WTC11 (cell line): ENCODE measurements at regions not wholly inside any gene's neighbourhood (a gene's known extent, or its start where the extent isn't known, plus 50 kb on each side); places are given as distances from the start of the nearest gene placed in this dataset.

Source experiments
- CBFB ChIP-seq: sonication (generic); formaldehyde crosslinking; IDR thresholded peaks from 2 replicates; pipeline ENCODE4 v1.8.1; 2022; ENCODE audit warnings: mild to moderate bottlenecking, low read depth, missing genetic modification reagents
- CREB1 ChIP-seq: sonication (generic); formaldehyde crosslinking; IDR thresholded peaks from 2 replicates; pipeline ENCODE4 v1.8.0; 2023; ENCODE audit warnings: mild to moderate bottlenecking, missing genetic modification reagents
- ETV6 ChIP-seq: sonication (generic); formaldehyde crosslinking; IDR thresholded peaks from 2 replicates; pipeline ENCODE4 v1.8.1; 2022; ENCODE audit warnings: mild to moderate bottlenecking, missing genetic modification reagents
- IRF2 ChIP-seq: sonication (generic); formaldehyde crosslinking; IDR thresholded peaks from 2 replicates; pipeline ENCODE4 v1.8.0; 2022; ENCODE audit warnings: low read depth, missing genetic modification reagents, borderline replicate concordance
- MYBL2 ChIP-seq: sonication (generic); formaldehyde crosslinking; IDR thresholded peaks from 2 replicates; pipeline ENCODE4 v1.8.1; 2023; ENCODE audit warnings: mild to moderate bottlenecking, moderate library complexity, missing genetic modification reagents
- NFE2L1 ChIP-seq: sonication (generic); formaldehyde crosslinking; IDR thresholded peaks from 2 replicates; pipeline ENCODE4 v1.8.1; 2023; ENCODE audit warnings: missing genetic modification reagents
- NR1H2 ChIP-seq: sonication (generic); formaldehyde crosslinking; IDR thresholded peaks from 2 replicates; pipeline ENCODE4 v1.9.0; 2021; ENCODE audit warnings: mild to moderate bottlenecking, moderate library complexity, missing genetic modification reagents
- SP1 ChIP-seq: sonication (generic); formaldehyde crosslinking; conservative IDR thresholded peaks from 2 replicates; pipeline ENCODE4 v1.8.1; 2022; ENCODE audit warnings: missing genetic modification reagents
- TF ChIP-seq, protein P1 (sequence below): fragments of 200-600 bp; IDR thresholded peaks from 2 replicates; pipeline ENCODE4 v1.8.0; 2022; ENCODE audit warnings: antibody characterized with exemption
- TF ChIP-seq, protein P2 (sequence below): sonication (generic); formaldehyde crosslinking; conservative IDR thresholded peaks from 2 replicates; pipeline ENCODE4 v1.8.1; 2023; ENCODE audit warnings: mild to moderate bottlenecking, low read depth, missing genetic modification reagents, moderate library complexity
- TF ChIP-seq, protein P3 (sequence below): sonication (generic); formaldehyde crosslinking; IDR thresholded peaks from 2 replicates; pipeline ENCODE4 v1.8.1; 2023; ENCODE audit warnings: mild to moderate bottlenecking, missing genetic modification reagents

DNA sequence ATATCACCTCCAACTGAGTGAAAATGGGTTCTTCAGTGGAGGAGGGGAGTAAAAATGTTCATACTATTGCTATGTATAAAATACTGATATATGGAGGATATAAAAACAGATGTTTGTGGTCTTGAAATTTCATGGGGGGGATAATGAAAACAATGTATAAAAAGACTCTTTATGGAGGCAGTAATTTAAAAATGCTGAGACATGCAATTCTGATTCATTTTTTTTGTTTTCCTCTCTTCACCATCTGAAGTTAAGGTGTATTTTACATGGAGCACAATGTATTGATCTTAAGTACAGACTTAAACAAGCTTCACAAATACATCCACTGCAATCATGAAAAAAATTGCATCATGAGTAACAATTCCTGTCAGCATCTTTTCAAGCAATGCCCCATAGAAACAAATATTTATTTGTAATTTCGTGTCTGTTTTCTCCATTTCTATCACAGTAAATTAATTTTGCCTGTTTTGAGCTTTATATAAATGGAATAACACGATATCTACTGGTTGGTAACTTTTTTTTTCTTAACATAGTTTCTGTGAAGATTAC lies 393.2 kb upstream of the ZNF804A start:
- TF ChIP-seq NFE2L1 (CRISPR knock-in tag) (no peak), SP1 (CRISPR knock-in tag) (no peak), MYBL2 (CRISPR knock-in tag) (no peak), CBFB (CRISPR knock-in tag) (no peak), CREB1 (no peak), NR1H2 (CRISPR knock-in tag) (no peak), IRF2 (CRISPR knock-in tag) (no peak), ETV6 (no peak)
- TF ChIP-seq, protein P1, sequence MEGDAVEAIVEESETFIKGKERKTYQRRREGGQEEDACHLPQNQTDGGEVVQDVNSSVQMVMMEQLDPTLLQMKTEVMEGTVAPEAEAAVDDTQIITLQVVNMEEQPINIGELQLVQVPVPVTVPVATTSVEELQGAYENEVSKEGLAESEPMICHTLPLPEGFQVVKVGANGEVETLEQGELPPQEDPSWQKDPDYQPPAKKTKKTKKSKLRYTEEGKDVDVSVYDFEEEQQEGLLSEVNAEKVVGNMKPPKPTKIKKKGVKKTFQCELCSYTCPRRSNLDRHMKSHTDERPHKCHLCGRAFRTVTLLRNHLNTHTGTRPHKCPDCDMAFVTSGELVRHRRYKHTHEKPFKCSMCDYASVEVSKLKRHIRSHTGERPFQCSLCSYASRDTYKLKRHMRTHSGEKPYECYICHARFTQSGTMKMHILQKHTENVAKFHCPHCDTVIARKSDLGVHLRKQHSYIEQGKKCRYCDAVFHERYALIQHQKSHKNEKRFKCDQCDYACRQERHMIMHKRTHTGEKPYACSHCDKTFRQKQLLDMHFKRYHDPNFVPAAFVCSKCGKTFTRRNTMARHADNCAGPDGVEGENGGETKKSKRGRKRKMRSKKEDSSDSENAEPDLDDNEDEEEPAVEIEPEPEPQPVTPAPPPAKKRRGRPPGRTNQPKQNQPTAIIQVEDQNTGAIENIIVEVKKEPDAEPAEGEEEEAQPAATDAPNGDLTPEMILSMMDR = no peak
- TF ChIP-seq, protein P2, sequence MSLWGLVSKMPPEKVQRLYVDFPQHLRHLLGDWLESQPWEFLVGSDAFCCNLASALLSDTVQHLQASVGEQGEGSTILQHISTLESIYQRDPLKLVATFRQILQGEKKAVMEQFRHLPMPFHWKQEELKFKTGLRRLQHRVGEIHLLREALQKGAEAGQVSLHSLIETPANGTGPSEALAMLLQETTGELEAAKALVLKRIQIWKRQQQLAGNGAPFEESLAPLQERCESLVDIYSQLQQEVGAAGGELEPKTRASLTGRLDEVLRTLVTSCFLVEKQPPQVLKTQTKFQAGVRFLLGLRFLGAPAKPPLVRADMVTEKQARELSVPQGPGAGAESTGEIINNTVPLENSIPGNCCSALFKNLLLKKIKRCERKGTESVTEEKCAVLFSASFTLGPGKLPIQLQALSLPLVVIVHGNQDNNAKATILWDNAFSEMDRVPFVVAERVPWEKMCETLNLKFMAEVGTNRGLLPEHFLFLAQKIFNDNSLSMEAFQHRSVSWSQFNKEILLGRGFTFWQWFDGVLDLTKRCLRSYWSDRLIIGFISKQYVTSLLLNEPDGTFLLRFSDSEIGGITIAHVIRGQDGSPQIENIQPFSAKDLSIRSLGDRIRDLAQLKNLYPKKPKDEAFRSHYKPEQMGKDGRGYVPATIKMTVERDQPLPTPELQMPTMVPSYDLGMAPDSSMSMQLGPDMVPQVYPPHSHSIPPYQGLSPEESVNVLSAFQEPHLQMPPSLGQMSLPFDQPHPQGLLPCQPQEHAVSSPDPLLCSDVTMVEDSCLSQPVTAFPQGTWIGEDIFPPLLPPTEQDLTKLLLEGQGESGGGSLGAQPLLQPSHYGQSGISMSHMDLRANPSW (CRISPR knock-in tag) = no peak
- TF ChIP-seq, protein P3, sequence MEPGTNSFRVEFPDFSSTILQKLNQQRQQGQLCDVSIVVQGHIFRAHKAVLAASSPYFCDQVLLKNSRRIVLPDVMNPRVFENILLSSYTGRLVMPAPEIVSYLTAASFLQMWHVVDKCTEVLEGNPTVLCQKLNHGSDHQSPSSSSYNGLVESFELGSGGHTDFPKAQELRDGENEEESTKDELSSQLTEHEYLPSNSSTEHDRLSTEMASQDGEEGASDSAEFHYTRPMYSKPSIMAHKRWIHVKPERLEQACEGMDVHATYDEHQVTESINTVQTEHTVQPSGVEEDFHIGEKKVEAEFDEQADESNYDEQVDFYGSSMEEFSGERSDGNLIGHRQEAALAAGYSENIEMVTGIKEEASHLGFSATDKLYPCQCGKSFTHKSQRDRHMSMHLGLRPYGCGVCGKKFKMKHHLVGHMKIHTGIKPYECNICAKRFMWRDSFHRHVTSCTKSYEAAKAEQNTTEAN (CRISPR knock-in tag) = no peak
